HAP-1 (cell line): ENCODE measurements at regions not wholly inside any gene's neighbourhood (a gene's known extent, or its start where the extent isn't known, plus 50 kb on each side); places are given as distances from the start of the nearest gene placed in this dataset.

Experiments
- DNase-seq, 2 experiments: peaks; one replicate each; pipeline ENCODE4 v3.0.0-alpha.2; 2016 to 2020; ENCODE audit warnings: low spot score in 2 of 2
- H3K27me3 ChIP-seq: fragments of 250-450 bp; sonication (Bioruptor Pico); 2 replicates; pipeline ENCODE4 v1.5.1; 2020; ENCODE audit warnings: low read depth, mild to moderate bottlenecking, moderate library complexity
- H3K36me3 ChIP-seq: fragments of 250-450 bp; sonication (Bioruptor Pico); replicated peaks from 2 replicates; pipeline ENCODE4 v1.5.1; 2020; ENCODE audit warnings: mild to moderate bottlenecking
- H3K4me1 ChIP-seq: fragments of 250-450 bp; sonication (Bioruptor Pico); 2 replicates; pipeline ENCODE4 v1.5.1; 2020; ENCODE audit warnings: mild to moderate bottlenecking
- H3K4me3 ChIP-seq: fragments of 250-450 bp; sonication (Bioruptor Pico); 2 replicates; pipeline ENCODE4 v1.5.1; 2020; ENCODE audit warnings: mild to moderate bottlenecking, moderate library complexity
- H3K9me3 ChIP-seq: fragments of 250-450 bp; sonication (Bioruptor Pico); 2 replicates; pipeline ENCODE4 v1.5.1; 2020; ENCODE audit warnings: mild to moderate bottlenecking, moderate library complexity
- in situ Hi-C: fragments of 300-500 bp; cut with MboI; formaldehyde crosslinking; loops from 3 replicates; pipeline ENCODE4 v1.14.3; 2020; ENCODE audit warnings: low sequenced_read_pairs, inconsistent platforms, mixed read lengths

- DNase-seq, result no peak
- Histone ChIP-seq H3K27me3 (no peaks in the 10 kb centered on the region), H3K4me3 (no peak overlapping the region)
Observed at GRCh38 chr12:92020983-92021665, 124.5 kb downstream of the BTG1 start.

GRCh38 chr12:92019491-92020277 lies 126.0 kb downstream of the BTG1 start:
- in situ Hi-C loops, result no loop called here

More at GRCh38 chr12:92020983-92021665, 124.5 kb downstream of the BTG1 start:
- Histone ChIP-seq H3K36me3 (no peaks in the 10 kb centered on the region), H3K9me3 (no peaks in the 10 kb centered on the region; the same call in 1 of the 2 replicates), H3K4me1 (peaks cover 19% of the 10 kb centered on the region)
- in situ Hi-C loops, result no loop called here

GRCh38 chr12:92012691-92013090 lies 133.0 kb downstream of the BTG1 start:
- no peak for DNase-seq
- H3K36me3 ChIP-seq, result no peaks in the 10 kb centered on the region
- in situ Hi-C loops, result no loop called here
- H3K4me3 ChIP-seq, result no peak overlapping the region
- H3K27me3 ChIP-seq, result no peaks in the 10 kb centered on the region
- H3K4me1 ChIP-seq, result no peaks in the 10 kb centered on the region
- H3K9me3 ChIP-seq, result no peaks in the 10 kb centered on the region; the same call in 1 of the 2 replicates

More at GRCh38 chr12:92019491-92020277, 126.0 kb downstream of the BTG1 start:
- H3K36me3 ChIP-seq, result no peaks in the 10 kb centered on the region
- no peaks in the 10 kb centered on the region for H3K27me3 ChIP-seq
- DNase-seq, result no peak
- H3K9me3 ChIP-seq, result no peaks in the 10 kb centered on the region; the same call in 1 of the 2 replicates
- peaks cover 19% of the 10 kb centered on the region for H3K4me1 ChIP-seq
- no peak overlapping the region for H3K4me3 ChIP-seq

DNA sequence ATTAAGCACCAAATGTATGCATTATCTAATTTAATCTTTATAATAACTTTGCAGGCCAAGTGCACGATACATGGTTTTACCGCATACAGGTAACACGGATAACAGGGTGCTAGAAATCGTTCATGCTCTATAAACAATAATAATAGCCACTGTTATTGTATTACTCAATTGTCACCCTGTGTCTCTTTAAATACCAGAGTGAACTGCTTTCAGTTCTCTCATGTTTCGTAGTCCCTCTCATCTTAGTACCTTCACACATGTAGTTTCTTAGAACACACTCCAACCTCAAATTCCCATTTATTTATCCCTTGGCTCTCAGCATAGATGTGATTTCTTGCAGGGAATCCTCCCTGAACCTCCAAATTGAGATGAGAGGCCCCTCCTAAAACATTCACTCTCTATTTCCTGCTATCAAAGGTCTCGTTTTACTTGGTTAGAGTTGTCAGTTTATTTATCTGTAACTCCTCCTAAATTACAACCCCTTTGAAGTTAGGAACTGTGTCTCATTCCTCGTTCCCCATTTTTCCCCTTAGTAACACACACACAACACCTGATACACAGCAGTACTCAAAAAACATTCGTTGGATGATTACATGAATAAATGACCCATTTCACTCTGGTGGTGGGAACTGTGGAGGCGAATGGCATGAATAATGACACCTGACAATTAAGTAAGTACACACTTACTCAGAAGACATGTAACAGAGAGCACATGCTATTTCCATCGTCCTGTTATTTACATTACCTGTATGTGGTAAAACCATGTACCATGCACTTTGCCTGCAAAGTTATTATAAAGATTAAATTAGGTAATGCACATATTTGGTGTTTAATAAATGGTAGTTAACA lies 134.6 kb downstream of the BTG1 start:
- Histone ChIP-seq H3K36me3 (no peaks in the 10 kb centered on the region), H3K4me3 (no peak overlapping the region), H3K9me3 (no peaks in the 10 kb centered on the region), H3K27me3 (no peaks in the 10 kb centered on the region), H3K4me1 (no peaks in the 10 kb centered on the region)
- in situ Hi-C loops, result no loop called here
- no peak for DNase-seq

DNA sequence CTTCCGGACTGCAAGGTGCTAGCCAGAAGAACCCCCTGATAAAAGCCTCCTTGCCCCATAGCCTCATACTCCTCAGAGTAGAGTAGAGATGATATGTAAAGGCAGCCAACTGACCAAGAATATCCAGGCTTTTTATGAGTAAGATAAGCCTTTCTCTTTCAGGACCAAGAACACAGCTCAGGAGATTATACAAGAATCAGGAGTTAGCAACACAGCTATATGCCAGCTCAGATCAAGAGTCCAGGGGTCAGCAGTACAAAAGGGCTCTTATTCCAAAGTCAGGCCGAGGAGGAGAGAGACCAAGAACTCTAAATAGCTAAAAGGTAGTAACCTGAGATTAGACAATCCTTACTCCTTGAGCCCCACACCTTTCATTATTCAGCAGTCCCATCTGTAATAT lies 135.3 kb downstream of the BTG1 start:
- in situ Hi-C loops, result no loop called here
- H3K9me3 ChIP-seq, result no peaks in the 10 kb centered on the region

GRCh38 chr12:92008345-92008744 lies 137.3 kb downstream of the BTG1 start:
- Histone ChIP-seq H3K27me3 (no peaks in the 10 kb centered on the region), H3K4me3 (no peak overlapping the region), H3K36me3 (no peaks in the 10 kb centered on the region), H3K9me3 (no peaks in the 10 kb centered on the region), H3K4me1 (no peaks in the 10 kb centered on the region)
- DNase-seq, result no peak
- in situ Hi-C loops, result no loop called here

More for the DNA sequence above, 135.3 kb downstream of the BTG1 start:
- Histone ChIP-seq H3K4me1 (no peaks in the 10 kb centered on the region), H3K36me3 (no peaks in the 10 kb centered on the region), H3K27me3 (no peaks in the 10 kb centered on the region), H3K4me3 (no peak overlapping the region)
- no peak for DNase-seq

DNA sequence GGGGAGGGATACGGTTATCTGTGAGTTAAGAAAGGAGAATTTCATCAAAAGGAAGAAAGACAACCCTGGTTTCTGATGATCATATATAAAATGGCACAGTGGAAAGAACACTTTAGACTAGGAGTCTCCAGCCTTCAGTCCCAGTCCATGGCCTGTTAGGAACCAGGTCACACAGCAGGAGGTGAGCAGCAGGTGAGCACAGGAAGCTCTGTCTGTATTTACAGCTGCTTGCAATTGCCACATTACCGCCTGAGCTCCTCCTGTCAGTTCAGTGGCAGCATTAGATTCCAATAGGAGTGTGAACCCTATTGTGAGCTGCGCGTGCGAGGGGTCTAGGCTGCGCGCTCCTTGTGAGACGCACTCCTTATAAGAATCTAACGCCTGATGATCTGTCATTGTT lies 137.9 kb downstream of the BTG1 start:
- no peaks in the 10 kb centered on the region for H3K9me3 ChIP-seq
- no peaks in the 10 kb centered on the region for H3K4me1 ChIP-seq
- DNase-seq, result no peak
- no peak overlapping the region for H3K4me3 ChIP-seq
- H3K36me3 ChIP-seq, result no peaks in the 10 kb centered on the region
- no peaks in the 10 kb centered on the region for H3K27me3 ChIP-seq
- in situ Hi-C loops, result no loop called here

- Histone ChIP-seq H3K9me3 (no peaks in the 10 kb centered on the region), H3K4me1 (no peaks in the 10 kb centered on the region), H3K36me3 (no peaks in the 10 kb centered on the region), H3K27me3 (no peaks in the 10 kb centered on the region), H3K4me3 (no peak overlapping the region)
- no peak for DNase-seq
- in situ Hi-C loops, result no loop called here
Observed at GRCh38 chr12:92003701-92004100, 141.9 kb downstream of the BTG1 start.

- in situ Hi-C loops, result no loop called here
- no peak for DNase-seq
- Histone ChIP-seq H3K4me1 (no peaks in the 10 kb centered on the region), H3K9me3 (no peaks in the 10 kb centered on the region), H3K36me3 (no peaks in the 10 kb centered on the region), H3K4me3 (no peak overlapping the region), H3K27me3 (no peaks in the 10 kb centered on the region)
Observed at GRCh38 chr12:92002673-92003382, 142.8 kb downstream of the BTG1 start.

DNA sequence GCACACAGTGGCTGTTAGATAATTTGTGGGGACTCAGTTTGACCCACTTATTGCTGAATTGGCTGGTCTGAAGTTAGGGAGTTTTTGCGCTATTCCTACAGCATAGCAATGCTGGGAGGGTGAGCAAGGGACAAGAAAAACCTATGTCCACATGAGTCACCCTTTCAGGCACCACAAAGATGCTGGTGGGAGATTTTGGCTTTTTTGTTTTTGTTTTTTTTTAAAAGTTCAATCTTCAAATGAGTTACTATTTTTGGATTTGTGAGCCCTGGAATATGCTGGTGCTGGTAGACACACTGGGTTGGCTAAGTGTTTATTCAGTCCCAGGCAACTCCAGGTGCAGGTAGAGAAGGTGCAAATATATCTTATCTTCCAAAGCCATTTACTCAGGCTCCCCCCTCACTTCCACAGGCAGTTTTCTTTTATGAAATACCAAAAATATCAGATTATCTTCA lies 143.4 kb downstream of the BTG1 start:
- DNase-seq, result no peak
- no peaks in the 10 kb centered on the region for H3K27me3 ChIP-seq
- H3K4me1 ChIP-seq, result no peaks in the 10 kb centered on the region
- no peak overlapping the region for H3K4me3 ChIP-seq
- in situ Hi-C loops, result no loop called here
- no peaks in the 10 kb centered on the region for H3K9me3 ChIP-seq
- H3K36me3 ChIP-seq, result no peaks in the 10 kb centered on the region

- no peak for DNase-seq
- no peak overlapping the region for H3K4me3 ChIP-seq
- H3K9me3 ChIP-seq, result no peaks in the 10 kb centered on the region
- no peaks in the 10 kb centered on the region for H3K27me3 ChIP-seq
- in situ Hi-C loops, result no loop called here
- H3K36me3 ChIP-seq, result no peaks in the 10 kb centered on the region
- H3K4me1 ChIP-seq, result no peaks in the 10 kb centered on the region
Observed at GRCh38 chr12:92000597-92000996, 145.0 kb downstream of the BTG1 start.

DNA sequence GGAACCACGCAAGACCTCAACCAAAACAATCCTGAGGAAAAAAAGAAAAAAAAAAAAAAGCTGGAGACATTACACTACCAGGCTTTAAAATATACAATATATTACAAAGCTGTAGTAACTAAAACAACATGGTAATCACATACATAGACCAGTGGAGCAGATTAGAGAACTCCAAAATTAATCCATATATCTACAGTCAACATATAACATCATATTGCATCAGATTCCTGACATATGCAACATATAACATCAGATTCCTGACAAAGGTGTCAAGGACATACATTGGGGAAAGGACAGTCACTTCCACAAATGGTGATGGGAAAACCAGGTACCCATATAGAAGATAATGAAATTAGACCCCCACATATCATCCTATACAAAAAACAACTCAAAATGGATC lies 145.8 kb downstream of the BTG1 start:
- DNase-seq, result no peak
- H3K4me3 ChIP-seq, result no peak overlapping the region
- no peaks in the 10 kb centered on the region for H3K36me3 ChIP-seq
- no peaks in the 10 kb centered on the region for H3K4me1 ChIP-seq
- H3K9me3 ChIP-seq, result no peaks in the 10 kb centered on the region
- in situ Hi-C loops, result no loop called here
- no peaks in the 10 kb centered on the region for H3K27me3 ChIP-seq

DNA sequence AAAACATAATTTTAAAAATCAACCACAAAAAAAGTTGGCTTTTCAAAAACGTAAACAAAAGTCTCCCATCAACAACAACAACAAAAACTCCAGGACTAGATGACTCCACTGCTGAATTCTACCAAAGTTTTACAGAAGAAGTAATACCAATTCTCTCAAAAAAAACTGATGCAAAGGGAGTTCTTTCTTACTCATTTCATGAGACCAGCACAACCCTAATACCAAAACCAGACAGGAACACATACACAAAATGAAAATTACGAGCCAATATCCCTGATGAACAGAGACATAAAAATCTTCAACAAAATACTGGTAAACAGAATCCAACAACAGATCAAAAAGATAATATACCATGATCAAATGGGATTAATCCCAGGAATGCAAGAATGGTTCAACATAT lies 147.3 kb downstream of the BTG1 start:
- in situ Hi-C loops, result no loop called here
- Histone ChIP-seq H3K9me3 (no peaks in the 10 kb centered on the region), H3K4me3 (no peak overlapping the region), H3K4me1 (no peaks in the 10 kb centered on the region; the same call in 1 of the 2 replicates), H3K27me3 (no peaks in the 10 kb centered on the region), H3K36me3 (no peaks in the 10 kb centered on the region)
- DNase-seq, result no peak
